Activated naive CD8-positive, alpha-beta T cell treated with anti-CD3 and anti-CD28 coated beads, Interleukin-2, amount 10 ng/mL, durations not matched to agents 7 days and 5 days (primary cell): ENCODE measurements at regions not wholly inside any gene's neighbourhood (a gene's known extent, or its start where the extent isn't known, plus 50 kb on each side); places are given as distances from the start of the nearest gene placed in this dataset.

ENCODE experiments used
- ATAC-seq: fragments of 150-1000 bp; cut with Tn5 transposase; one replicate; pipeline ENCODE4 v1.10.0; 2021; ENCODE audit warnings: low read depth, moderate library complexity
- POLR2A ChIA-PET: fragments of 350-600 bp; sonication (Branson Sonifier 250); formaldehyde crosslinking; loops from one replicate; lab custom pipeline; 2021; ENCODE audit warnings: antibody characterized with exemption; lab: Charles Lee
- DNase-seq: peaks from one replicate; pipeline ENCODE4 v3.0.0; 2021
- H3K27ac Mint-ChIP-seq: one replicate; pipeline ENCODE4 v1.8.0; 2022; ENCODE audit warnings: mild to moderate bottlenecking, mixed read lengths
- H3K27me3 Mint-ChIP-seq: one replicate; pipeline ENCODE4 v1.8.0; 2022; ENCODE audit warnings: mild to moderate bottlenecking, moderate library complexity, mixed read lengths
- H3K36me3 Mint-ChIP-seq: one replicate; pipeline ENCODE4 v1.8.0; 2021; ENCODE audit warnings: mild to moderate bottlenecking, mixed read lengths
- H3K4me1 Mint-ChIP-seq: one replicate; pipeline ENCODE4 v1.8.0; 2021; ENCODE audit warnings: mixed read lengths
- H3K4me3 Mint-ChIP-seq: one replicate; pipeline ENCODE4 v1.8.0; 2022; ENCODE audit warnings: mild to moderate bottlenecking, moderate library complexity, mixed read lengths
- H3K9me3 Mint-ChIP-seq: one replicate; pipeline ENCODE4 v1.8.0; 2021; ENCODE audit warnings: mixed read lengths

GRCh38 chr15:92316586-92317295, 76.9 kb upstream of the ST8SIA2 start:
- ATAC-seq = no peak
- Mint-ChIP-seq H3K27ac (no peak overlapping the region), H3K27me3 (peaks cover 7% of the 10 kb centered on the region), H3K36me3 (no peaks in the 10 kb centered on the region), H3K4me3 (no peak overlapping the region), H3K9me3 (no peaks in the 10 kb centered on the region), H3K4me1 (no peaks in the 10 kb centered on the region)
- POLR2A ChIA-PET = no interaction called here
- DNase-seq = no peak

DNA sequence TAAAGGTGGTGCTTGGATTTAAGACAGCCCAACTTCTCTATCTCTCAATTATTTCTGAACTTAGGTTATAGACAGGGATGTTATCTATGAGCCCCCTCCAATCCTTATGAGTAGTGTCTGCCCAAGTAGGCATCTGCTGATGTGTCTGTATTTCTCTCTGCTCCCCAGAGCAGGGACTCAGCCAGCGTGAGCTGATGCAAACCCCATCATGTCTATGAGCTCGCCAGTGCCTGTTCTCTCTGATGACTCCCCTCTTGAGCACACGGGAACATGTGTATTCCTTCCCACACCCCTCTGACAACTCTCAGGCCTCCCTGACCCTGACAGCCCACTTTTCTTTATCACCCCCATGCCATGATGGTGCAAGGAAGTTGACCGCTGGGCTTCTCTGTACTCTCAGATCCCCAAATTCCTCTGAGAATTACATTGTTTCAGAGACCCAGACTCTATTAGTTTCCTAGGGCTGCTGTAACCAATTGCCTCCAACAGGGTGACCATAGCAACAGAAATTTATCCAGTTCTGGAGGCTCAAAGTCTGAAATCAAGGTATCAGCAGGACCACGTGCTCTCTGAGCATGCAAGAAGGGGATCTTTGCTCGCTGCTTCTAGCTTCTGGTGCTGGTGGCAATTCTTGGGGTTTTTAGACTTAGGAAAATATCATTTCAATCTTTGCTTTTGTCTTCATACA, 73.5 kb upstream of the ST8SIA2 start:
- POLR2A ChIA-PET = no interaction called here
- H3K4me3 Mint-ChIP-seq = no peak overlapping the region
- no peak for DNase-seq

DNA sequence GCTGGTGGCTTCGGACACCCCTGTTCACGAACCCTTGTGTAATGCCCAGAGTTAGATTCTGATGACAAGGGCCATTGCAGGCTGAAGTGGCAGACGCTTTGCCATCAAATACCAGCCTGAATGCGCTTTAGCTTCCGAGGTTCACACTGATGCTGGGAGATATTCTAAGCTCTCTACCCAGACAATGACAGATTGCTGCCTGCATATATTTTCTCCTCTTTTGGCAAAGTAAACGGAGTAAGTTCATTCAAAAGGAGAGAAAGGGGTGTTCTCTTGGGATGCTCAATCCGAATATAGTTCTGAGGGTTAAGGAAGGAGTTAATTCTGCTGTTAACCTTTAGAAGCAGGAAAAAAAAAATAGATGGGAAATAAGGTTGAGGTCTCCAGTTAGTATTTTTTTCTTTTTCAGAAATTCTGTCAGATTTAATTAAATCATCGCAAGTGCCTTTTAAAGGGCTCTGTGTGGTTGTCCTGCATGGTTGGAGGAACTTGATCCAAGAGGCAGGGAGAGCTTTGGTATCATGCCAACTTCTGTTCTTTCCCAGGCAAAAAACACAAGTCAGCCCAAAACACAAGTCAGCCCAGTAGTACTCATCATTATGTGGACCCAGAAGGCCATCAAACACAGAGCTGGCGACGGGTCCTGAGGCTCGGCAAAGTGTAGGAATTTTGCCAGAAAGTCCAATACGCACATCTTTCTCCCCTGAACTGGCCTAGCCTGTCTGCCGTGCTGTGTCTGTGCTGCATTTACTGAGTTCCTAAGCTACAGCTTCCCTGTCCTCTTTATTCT, 70.9 kb upstream of the ST8SIA2 start:
- H3K9me3 Mint-ChIP-seq = no peaks in the 10 kb centered on the region
- POLR2A ChIA-PET = no interaction called here
- H3K27ac Mint-ChIP-seq = no peak overlapping the region

More for the DNA sequence above, 73.5 kb upstream of the ST8SIA2 start:
- no peaks in the 10 kb centered on the region for H3K36me3 Mint-ChIP-seq
- no peak overlapping the region for H3K27ac Mint-ChIP-seq
- ATAC-seq = no peak
- H3K9me3 Mint-ChIP-seq = no peaks in the 10 kb centered on the region
- H3K4me1 Mint-ChIP-seq = no peaks in the 10 kb centered on the region
- peaks cover 5% of the 10 kb centered on the region for H3K27me3 Mint-ChIP-seq

GRCh38 chr15:92323525-92323924, 70.2 kb upstream of the ST8SIA2 start:
- H3K9me3 Mint-ChIP-seq = no peaks in the 10 kb centered on the region
- no peak overlapping the region for H3K27ac Mint-ChIP-seq
- H3K36me3 Mint-ChIP-seq = no peaks in the 10 kb centered on the region
- POLR2A ChIA-PET = no interaction called here
- H3K4me1 Mint-ChIP-seq = no peaks in the 10 kb centered on the region
- no peak overlapping the region for H3K4me3 Mint-ChIP-seq
- no peak for ATAC-seq
- no peak for DNase-seq
- H3K27me3 Mint-ChIP-seq = peaks cover 8% of the 10 kb centered on the region

More for the DNA sequence above, 70.9 kb upstream of the ST8SIA2 start:
- Mint-ChIP-seq H3K36me3 (no peaks in the 10 kb centered on the region), H3K27me3 (peaks cover 8% of the 10 kb centered on the region), H3K4me1 (no peaks in the 10 kb centered on the region), H3K4me3 (no peak overlapping the region)
- ATAC-seq (no peak), DNase-seq (no peak)

DNA sequence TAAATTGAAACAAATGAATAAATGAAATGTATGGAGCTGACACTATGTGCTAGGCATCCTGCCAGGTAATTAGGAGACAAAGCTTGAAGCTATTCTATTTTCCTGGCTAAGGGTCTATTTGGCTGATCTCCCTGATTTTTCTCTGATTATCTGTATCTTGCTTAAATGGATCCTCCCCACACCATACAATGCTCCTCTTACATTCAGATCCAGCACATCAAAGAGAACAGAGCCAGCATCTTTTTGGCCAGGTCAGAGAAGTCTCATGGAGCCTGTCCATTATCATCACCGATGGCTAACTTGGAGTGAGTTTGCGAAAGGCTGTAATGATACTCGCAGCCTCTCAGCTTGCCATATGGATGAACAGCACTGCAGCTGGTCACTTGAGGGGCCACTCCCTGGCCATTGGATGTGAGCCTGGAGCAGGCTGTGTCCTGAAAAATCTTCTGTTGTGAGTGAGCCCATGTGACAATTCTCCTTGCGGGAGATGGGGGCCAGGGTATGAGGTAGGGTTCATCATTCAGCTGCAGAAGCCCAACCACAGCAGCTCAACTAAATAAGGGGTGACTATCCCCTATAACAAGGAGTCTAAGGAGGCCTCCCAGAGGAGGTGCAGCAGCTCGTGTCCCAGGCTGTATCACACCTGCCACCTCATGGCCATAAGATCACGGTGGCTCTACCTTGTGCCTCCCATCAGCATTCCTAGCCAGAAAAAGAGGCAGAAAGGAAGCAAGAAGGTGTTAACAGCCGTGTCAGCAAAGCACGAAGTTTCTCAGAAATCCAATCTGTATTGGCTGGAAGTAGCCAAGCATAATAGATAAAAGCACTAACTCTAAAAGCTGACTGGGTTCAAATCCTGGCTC, 69.3 kb upstream of the ST8SIA2 start:
- no peak overlapping the region for H3K4me3 Mint-ChIP-seq
- no peaks in the 10 kb centered on the region for H3K36me3 Mint-ChIP-seq
- POLR2A ChIA-PET = no interaction called here
- no peaks in the 10 kb centered on the region for H3K4me1 Mint-ChIP-seq
- no peaks in the 10 kb centered on the region for H3K9me3 Mint-ChIP-seq
- DNase-seq (no peak), ATAC-seq (no peak)
- H3K27me3 Mint-ChIP-seq = peaks cover 10% of the 10 kb centered on the region
- H3K27ac Mint-ChIP-seq = no peak overlapping the region

DNA sequence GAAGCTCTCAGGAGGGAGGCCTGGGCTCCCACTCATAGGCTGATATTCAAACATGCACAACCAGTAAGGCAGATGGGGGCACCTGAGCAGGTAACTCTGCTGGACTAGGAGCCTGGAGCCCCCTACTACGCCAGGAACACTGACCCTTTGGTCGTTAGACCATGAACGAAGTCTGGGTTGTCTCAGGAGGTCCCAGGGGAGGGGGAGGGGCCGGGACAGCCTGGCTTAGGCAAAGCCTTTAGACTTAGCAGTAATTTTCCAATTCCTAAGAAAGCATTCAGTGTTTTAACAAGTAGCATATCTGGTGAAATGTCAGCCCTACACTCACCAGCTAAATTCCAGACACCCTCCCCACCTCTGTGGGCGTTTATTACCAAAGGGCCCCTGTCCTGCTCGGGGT, 67.4 kb upstream of the ST8SIA2 start:
- H3K9me3 Mint-ChIP-seq = no peaks in the 10 kb centered on the region
- H3K4me3 Mint-ChIP-seq = no peak overlapping the region
- DNase-seq (no peak), ATAC-seq (no peak)
- peaks cover 8% of the 10 kb centered on the region for H3K27me3 Mint-ChIP-seq
- H3K27ac Mint-ChIP-seq = no peak overlapping the region
- POLR2A ChIA-PET = no interaction called here
- H3K4me1 Mint-ChIP-seq = no peaks in the 10 kb centered on the region
- no peaks in the 10 kb centered on the region for H3K36me3 Mint-ChIP-seq

GRCh38 chr15:92327033-92327432, 66.6 kb upstream of the ST8SIA2 start:
- H3K27ac Mint-ChIP-seq = no peak overlapping the region
- no peaks in the 10 kb centered on the region for H3K4me1 Mint-ChIP-seq
- no peak for ATAC-seq
- no peaks in the 10 kb centered on the region for H3K9me3 Mint-ChIP-seq
- no peak for DNase-seq
- H3K36me3 Mint-ChIP-seq = no peaks in the 10 kb centered on the region
- POLR2A ChIA-PET = no interaction called here
- H3K4me3 Mint-ChIP-seq = no peak overlapping the region
- H3K27me3 Mint-ChIP-seq = peaks cover 8% of the 10 kb centered on the region

DNA sequence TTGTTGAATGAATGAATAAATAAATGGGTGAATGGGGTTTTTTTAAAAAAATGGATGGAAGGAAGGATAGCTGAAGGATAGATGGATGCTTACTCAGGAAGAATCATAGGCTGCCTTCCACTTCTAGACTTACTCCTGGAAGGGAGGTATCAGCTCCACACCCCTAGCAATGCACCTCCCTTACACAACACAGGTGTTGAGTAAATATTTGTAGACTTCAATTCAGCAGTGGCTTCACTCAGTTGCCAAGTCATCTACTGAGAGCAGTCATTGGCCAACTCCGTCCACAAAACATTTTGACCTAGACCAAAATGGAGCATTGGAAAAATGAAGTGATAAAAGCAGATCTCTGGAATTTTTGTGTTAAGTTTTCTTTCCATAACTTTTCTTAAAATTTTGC, 65.5 kb upstream of the ST8SIA2 start:
- Mint-ChIP-seq H3K9me3 (peaks cover 3% of the 10 kb centered on the region), H3K4me3 (no peak overlapping the region), H3K36me3 (no peaks in the 10 kb centered on the region), H3K27ac (no peak overlapping the region), H3K4me1 (no peaks in the 10 kb centered on the region), H3K27me3 (peaks cover 8% of the 10 kb centered on the region)
- POLR2A ChIA-PET = no interaction called here
- ATAC-seq (no peak), DNase-seq (no peak)

- Mint-ChIP-seq H3K4me1 (no peaks in the 10 kb centered on the region), H3K27me3 (peaks cover 9% of the 10 kb centered on the region), H3K36me3 (no peaks in the 10 kb centered on the region), H3K27ac (no peak overlapping the region), H3K4me3 (no peak overlapping the region), H3K9me3 (peaks cover 3% of the 10 kb centered on the region)
- no peak for ATAC-seq
- POLR2A ChIA-PET = no interaction called here
- DNase-seq = no peak
Observed at GRCh38 chr15:92332125-92332899, 61.4 kb upstream of the ST8SIA2 start.

GRCh38 chr15:92333709-92334108, 60.0 kb upstream of the ST8SIA2 start:
- DNase-seq (no peak), ATAC-seq (no peak)
- H3K27ac Mint-ChIP-seq = no peak overlapping the region
- no peaks in the 10 kb centered on the region for H3K4me1 Mint-ChIP-seq
- H3K4me3 Mint-ChIP-seq = no peak overlapping the region
- H3K27me3 Mint-ChIP-seq = peaks cover 9% of the 10 kb centered on the region
- H3K36me3 Mint-ChIP-seq = no peaks in the 10 kb centered on the region
- POLR2A ChIA-PET = no interaction called here
- peaks cover 3% of the 10 kb centered on the region for H3K9me3 Mint-ChIP-seq

DNA sequence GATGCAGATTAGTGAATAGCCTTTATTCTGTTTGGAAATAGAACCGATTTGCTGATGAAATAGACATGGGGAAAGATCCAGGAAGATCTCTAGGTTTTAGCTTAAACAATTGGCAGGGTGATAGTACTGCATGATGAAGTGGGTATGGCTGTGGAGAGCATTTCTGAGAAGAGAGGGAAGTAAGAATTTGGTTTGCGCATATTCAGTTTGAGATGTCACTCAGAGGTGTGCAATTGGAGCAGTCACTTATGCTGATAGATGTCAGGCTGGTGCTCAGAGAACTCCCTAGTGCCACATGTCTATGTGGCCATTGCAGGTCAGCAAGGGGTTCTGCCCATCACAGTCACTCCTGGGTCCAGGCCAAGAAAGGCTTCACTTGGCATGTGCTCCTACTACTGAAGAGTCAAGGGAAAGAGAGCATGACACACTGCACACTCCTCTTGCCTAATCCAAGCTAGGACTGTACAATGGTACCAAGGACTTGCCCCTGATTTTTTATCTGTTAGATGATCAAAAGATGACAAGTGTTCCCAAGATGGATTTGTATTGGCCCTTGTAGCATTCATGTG, 57.2 kb upstream of the ST8SIA2 start:
- POLR2A ChIA-PET = no interaction called here
- Mint-ChIP-seq H3K27ac (no peak overlapping the region), H3K27me3 (peaks cover 9% of the 10 kb centered on the region), H3K4me1 (no peaks in the 10 kb centered on the region), H3K4me3 (no peak overlapping the region), H3K36me3 (no peaks in the 10 kb centered on the region), H3K9me3 (peaks cover 3% of the 10 kb centered on the region)
- ATAC-seq (no peak), DNase-seq (no peak)

DNA sequence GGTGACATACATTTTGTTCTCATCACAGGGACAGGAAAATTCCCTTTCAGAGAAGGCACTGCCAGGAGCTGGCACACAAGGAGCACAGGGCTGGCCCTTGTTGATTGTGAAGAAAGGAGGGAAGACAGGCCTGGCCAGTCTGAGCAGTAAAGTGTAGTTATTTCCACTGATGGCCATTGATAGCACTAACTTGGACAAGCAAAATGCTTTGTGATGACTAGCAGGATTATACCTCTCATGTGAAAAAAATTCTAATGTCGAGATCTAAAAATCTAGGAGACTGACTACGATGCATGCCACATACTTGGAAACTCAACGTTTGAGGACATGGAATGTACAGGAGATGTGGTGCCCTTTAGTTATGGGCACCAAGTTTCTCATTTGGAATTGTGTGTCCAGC, 54.3 kb upstream of the ST8SIA2 start:
- Mint-ChIP-seq H3K4me1 (no peaks in the 10 kb centered on the region), H3K36me3 (no peaks in the 10 kb centered on the region), H3K9me3 (no peaks in the 10 kb centered on the region), H3K27me3 (peaks cover 11% of the 10 kb centered on the region), H3K27ac (no peak overlapping the region), H3K4me3 (no peak overlapping the region)
- POLR2A ChIA-PET = no interaction called here
- ATAC-seq (no peak), DNase-seq (no peak)
